Prostate gland (tissue), 2 donors: ENCODE measurements at regions not wholly inside any gene's neighbourhood (a gene's known extent, or its start where the extent isn't known, plus 50 kb on each side); places are given as distances from the start of the nearest gene placed in this dataset.

Experiments
- CTCF ChIP-seq, 4 experiments: fragments of 200-600 bp in 2 of 4; fragments of 450-650 bp in 2 of 4; sonication (generic) in 2 of 4; IDR thresholded peaks; 1 replicate in 3 of 4; 2 replicates in 1 of 4; pipeline ENCODE4 v1.5.1; 2016 to 2019; ENCODE audit warnings: antibody characterized with exemption in 4 of 4, mild to moderate bottlenecking in 2 of 4, moderate library complexity in 2 of 4
- POLR2A ChIP-seq: fragments of 450-650 bp; IDR thresholded peaks from one replicate; pipeline ENCODE4 v1.6.1; 2016; ENCODE audit warnings: antibody characterized with exemption, mild to moderate bottlenecking

GRCh38 chr9:79329861-79330260 is 241.9 kb upstream of the TLE4 start:
- TF ChIP-seq CTCF (IDR thresholded peaks at IDR 0.05) (no peak), POLR2A (no peak)
